ENCODE measurements at regions not wholly inside any gene's neighbourhood (a gene's known extent, or its start where the extent isn't known, plus 50 kb on each side); places are given as distances from the start of the nearest gene placed in this dataset.

DNA sequence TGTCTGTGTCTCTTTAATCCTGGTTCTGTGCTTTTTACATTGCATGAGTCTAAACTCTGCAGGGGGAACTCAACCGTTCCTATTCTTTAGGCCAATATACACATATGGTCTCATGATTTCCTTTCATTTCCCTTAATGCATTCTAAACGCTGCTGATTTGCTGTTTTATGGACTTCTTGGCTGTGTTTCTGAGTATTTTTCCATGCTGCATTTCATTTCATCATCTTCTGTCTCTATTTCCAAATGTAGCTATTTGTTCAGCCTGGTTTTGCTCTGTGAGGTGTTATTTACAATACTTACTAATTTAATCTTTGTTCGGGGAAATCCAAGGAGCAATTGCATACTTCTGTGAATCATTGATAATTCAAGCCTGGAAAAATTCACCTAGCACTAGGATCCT lies 897.2 kb downstream of the TSN start:
- TF ChIP-seq, protein P1, sequence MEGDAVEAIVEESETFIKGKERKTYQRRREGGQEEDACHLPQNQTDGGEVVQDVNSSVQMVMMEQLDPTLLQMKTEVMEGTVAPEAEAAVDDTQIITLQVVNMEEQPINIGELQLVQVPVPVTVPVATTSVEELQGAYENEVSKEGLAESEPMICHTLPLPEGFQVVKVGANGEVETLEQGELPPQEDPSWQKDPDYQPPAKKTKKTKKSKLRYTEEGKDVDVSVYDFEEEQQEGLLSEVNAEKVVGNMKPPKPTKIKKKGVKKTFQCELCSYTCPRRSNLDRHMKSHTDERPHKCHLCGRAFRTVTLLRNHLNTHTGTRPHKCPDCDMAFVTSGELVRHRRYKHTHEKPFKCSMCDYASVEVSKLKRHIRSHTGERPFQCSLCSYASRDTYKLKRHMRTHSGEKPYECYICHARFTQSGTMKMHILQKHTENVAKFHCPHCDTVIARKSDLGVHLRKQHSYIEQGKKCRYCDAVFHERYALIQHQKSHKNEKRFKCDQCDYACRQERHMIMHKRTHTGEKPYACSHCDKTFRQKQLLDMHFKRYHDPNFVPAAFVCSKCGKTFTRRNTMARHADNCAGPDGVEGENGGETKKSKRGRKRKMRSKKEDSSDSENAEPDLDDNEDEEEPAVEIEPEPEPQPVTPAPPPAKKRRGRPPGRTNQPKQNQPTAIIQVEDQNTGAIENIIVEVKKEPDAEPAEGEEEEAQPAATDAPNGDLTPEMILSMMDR (IDR thresholded peaks at IDR 0.05; ENCODE audit: insufficient read depth, low read length, poor library complexity, severe bottlenecking): no peak
- no peak overlapping the region for H3K4me3 ChIP-seq (ENCODE audit: low read depth, low read length)
- H3K36me3 ChIP-seq (ENCODE audit: control insufficient read depth, insufficient read depth, low read length): no peaks in the 10 kb centered on the region
- no peaks in the 10 kb centered on the region for H3K27me3 ChIP-seq (ENCODE audit: control insufficient read depth, insufficient read depth, low read length)
- DNase-seq (ENCODE audit: low read depth): no peak

DNA sequence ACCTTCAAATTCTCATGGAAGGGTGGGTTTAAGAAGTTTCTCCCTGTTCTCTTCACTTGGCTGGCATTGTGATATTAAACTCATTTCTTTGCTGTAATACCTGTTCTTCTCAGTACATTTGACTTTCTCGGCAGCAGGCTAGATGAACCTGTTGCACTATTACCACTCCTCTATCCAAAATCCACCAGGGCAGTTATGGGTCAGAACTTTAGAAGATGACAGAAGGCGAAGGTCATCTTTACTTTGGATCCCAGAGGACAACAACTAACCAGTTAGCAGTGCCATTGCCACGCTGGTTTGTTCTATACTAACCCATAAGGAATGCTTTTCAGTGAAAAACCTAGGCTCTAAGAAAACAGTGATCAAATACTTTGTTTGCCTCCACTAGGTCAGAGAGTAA lies 901.0 kb downstream of the TSN start:
- no peak overlapping the region for H3K4me3 ChIP-seq (ENCODE audit: low read depth, low read length)
- no peaks in the 10 kb centered on the region for H3K36me3 ChIP-seq (ENCODE audit: control insufficient read depth, insufficient read depth, low read length)
- H3K27me3 ChIP-seq (ENCODE audit: control insufficient read depth, insufficient read depth, low read length): peaks cover 6% of the 10 kb centered on the region
- no peak for DNase-seq (ENCODE audit: low read depth)
- TF ChIP-seq, protein P1 (IDR thresholded peaks at IDR 0.05; ENCODE audit: insufficient read depth, low read length, poor library complexity, severe bottlenecking): no peak

DNA sequence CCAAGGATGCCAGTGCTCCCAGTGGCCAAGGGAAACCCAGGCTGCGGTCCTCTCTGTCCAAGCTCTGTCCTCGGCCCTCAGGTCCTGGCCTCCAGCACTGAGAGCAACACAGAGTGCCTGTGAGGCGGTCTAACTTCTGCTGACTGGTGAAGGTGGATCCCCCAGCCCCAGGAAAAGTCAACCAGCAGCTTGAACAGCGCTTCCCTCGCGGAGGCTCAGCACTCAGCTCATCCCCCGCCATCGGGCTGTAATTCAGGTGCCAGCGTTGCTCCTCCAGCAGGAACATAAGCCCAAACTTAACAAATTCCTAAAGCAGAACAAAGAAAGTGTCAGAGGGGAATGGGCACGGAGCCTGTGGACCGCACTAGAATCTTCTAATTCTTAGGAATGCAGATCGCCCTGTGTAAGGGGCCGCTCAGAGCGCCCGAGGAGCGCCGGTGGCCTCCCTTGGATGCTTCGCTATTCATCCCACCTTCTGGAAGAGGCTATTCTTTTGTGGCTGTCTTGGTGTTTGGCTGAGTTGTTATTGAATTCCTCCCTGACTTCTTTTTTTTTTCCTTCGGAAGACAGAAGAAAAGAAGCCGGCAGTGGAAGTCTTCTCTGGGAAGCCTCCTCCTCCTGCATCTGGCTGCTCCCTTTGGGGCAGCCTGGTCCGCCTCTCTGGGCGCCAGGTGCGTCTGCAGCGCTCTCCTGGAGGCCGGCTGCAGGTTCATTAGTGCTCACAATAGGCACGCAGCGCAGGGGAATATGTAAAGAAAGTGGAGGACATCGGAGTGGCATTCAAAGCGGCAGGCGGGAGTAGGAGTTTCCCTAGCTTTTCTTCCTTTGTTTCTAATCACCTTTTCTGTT lies 905.6 kb downstream of the TSN start:
- TF ChIP-seq, protein P1 (IDR thresholded peaks at IDR 0.05; ENCODE audit: insufficient read depth, low read length, poor library complexity, severe bottlenecking): no peak
- peaks cover 6% of the 10 kb centered on the region for H3K27me3 ChIP-seq (ENCODE audit: control insufficient read depth, insufficient read depth, low read length)
- no peaks in the 10 kb centered on the region for H3K36me3 ChIP-seq (ENCODE audit: control insufficient read depth, insufficient read depth, low read length)
- H3K4me3 ChIP-seq (ENCODE audit: low read depth, low read length): no peak overlapping the region
- DNase-seq (ENCODE audit: low read depth): no peak

DNA sequence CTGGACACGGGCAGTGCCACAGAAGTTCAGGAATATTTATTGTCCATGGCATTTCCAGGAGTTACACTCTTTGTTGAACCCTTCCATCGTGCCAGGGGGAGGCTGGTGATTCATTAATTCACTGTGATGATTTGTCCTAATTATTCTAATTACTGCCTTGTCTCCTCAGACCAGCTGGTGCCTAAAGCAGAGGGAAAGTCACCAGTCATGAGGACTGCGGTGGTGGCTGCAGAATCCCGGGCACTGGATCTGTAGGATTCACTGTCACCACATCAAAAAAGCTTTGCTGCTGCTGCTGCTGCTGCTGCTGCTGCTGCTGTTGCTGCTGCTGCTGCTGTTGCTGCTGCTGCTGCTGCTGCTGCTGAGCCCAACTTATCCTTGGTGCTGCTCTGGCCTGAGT lies 908.2 kb downstream of the TSN start:
- DNase-seq (ENCODE audit: low read depth): no peak
- H3K36me3 ChIP-seq (ENCODE audit: control insufficient read depth, insufficient read depth, low read length): no peaks in the 10 kb centered on the region
- peaks cover 6% of the 10 kb centered on the region for H3K27me3 ChIP-seq (ENCODE audit: control insufficient read depth, insufficient read depth, low read length)
- TF ChIP-seq, protein P1 (IDR thresholded peaks at IDR 0.05; ENCODE audit: insufficient read depth, low read length, poor library complexity, severe bottlenecking): no peak
- H3K4me3 ChIP-seq (ENCODE audit: low read depth, low read length): no peak overlapping the region

DNA sequence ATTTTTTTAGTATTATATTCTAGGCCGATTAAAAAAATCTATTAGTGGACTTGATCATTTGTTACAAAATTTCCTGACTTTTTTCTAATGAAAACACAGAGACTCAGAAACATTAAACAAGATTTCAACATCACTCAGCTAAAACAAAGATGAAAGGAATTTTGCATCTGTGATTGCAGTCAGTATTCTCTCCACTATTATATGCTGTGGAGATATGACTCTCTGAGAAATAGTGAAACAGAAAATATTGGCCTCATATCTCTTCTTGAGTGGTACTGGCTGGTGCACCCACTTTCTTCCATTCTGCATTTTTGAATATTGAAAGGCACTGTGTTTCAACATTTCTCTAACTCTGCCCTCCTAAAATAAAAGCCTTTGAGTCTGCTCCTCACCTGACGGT lies 914.2 kb downstream of the TSN start:
- Histone ChIP-seq H3K36me3 (ENCODE audit: control insufficient read depth, insufficient read depth, low read length) (no peaks in the 10 kb centered on the region), H3K4me3 (ENCODE audit: low read depth, low read length) (no peak overlapping the region), H3K27me3 (ENCODE audit: control insufficient read depth, insufficient read depth, low read length) (no peaks in the 10 kb centered on the region)
- TF ChIP-seq, protein P1 (IDR thresholded peaks at IDR 0.05; ENCODE audit: insufficient read depth, low read length, poor library complexity, severe bottlenecking): no peak
- DNase-seq (ENCODE audit: low read depth): no peak

DNA sequence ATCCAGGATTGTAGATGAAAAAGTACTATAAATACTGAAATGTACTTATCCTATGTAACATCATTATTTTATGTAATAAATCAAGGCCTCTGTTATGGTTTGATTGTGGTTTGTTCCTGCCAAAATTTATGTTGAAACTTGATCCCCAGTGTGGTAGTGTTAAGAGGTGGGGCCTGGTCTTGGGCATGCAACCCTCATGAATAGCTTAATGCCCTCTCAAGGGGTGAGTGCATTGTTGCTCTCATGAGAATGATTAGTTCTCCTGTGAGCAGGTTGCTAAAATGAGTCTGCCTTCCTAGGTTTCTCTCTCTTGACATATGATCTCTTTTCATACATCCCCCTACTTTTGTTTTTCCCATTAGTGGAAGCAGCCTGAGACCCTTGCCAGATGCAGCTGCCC lies 915.4 kb downstream of the TSN start:
- H3K36me3 ChIP-seq (ENCODE audit: control insufficient read depth, insufficient read depth, low read length): no peaks in the 10 kb centered on the region
- no peak for DNase-seq (ENCODE audit: low read depth)
- TF ChIP-seq, protein P1 (IDR thresholded peaks at IDR 0.05; ENCODE audit: insufficient read depth, low read length, poor library complexity, severe bottlenecking): no peak
- H3K27me3 ChIP-seq (ENCODE audit: control insufficient read depth, insufficient read depth, low read length): no peaks in the 10 kb centered on the region
- H3K4me3 ChIP-seq (ENCODE audit: low read depth, low read length): no peak overlapping the region
